GM12873 (cell line): ENCODE measurements at regions not wholly inside any gene's neighbourhood (a gene's known extent, or its start where the extent isn't known, plus 50 kb on each side); places are given as distances from the start of the nearest gene placed in this dataset.
A peak's percentile ranks its signal among the peaks of the same experiment; 100 is the strongest.

Source experiments
- CTCF ChIP-seq: IDR thresholded peaks from 2 replicates; pipeline ENCODE4 v1.5.1; 2012; ENCODE audit warnings: low read depth, mild to moderate bottlenecking, moderate library complexity, low read length, control low read depth; ENCODE audit not compliant: insufficient read depth; ENCODE audit errors: missing control alignments

- TF ChIP-seq CTCF = no peak
These were observed 165.6 kb upstream of the SMAD3 start for GRCh38 chr15:66899555-66900350.

GRCh38 chr15:66900586-66901310 is 164.7 kb upstream of the SMAD3 start:
- no peak for TF ChIP-seq CTCF

GRCh38 chr15:66901336-66902100 is 163.9 kb upstream of the SMAD3 start:
- no peak for TF ChIP-seq CTCF

GRCh38 chr15:66905185-66905584 is 160.2 kb upstream of the SMAD3 start:
- TF ChIP-seq CTCF = no peak

- peak; percentile 46 for TF ChIP-seq CTCF
These were observed 159.4 kb upstream of the SMAD3 start for GRCh38 chr15:66905954-66906353.

GRCh38 chr15:66906668-66907614 is 158.5 kb upstream of the SMAD3 start:
- no peak for TF ChIP-seq CTCF
